Medulla oblongata (tissue), 1 donor: ENCODE measurements at regions not wholly inside any gene's neighbourhood (a gene's known extent, or its start where the extent isn't known, plus 50 kb on each side); places are given as distances from the start of the nearest gene placed in this dataset.
A peak's percentile ranks its signal among the peaks of the same experiment; 100 is the strongest.
"Not testable (repeated sequence)": the region's sequence is repeated elsewhere in the genome, so short reads cannot be mapped to it uniquely, and the experiment has no call there.

ENCODE experiments used
- DNase-seq: peaks from one replicate; pipeline ENCODE4 v3.0.0-alpha.2; 2015; ENCODE audit errors: extremely low spot score

- peak; percentile 93 for DNase-seq
These were observed 339.2 kb upstream of the KAZN start for GRCh38 chr1:14259191-14259757.

DNA sequence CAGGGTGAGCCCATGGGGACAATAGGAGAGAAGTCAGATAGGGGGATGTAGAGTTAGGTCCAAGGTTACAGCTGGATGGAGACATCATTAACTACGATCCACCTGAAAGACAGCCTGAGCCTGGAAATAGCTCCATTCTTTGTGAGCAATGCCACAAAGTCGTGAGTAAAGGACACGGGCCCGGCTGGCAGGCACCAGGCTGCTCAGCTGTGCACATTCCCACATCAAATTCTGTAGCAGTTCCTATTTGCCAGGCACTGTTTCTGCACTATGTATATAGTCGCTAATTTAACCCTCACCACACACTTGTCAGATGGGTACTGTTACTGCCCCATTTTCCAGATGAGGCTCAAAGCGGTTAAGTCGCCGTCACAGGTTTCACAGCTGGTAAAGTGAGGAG lies 338.0 kb upstream of the KAZN start:
- no peak for DNase-seq

DNA sequence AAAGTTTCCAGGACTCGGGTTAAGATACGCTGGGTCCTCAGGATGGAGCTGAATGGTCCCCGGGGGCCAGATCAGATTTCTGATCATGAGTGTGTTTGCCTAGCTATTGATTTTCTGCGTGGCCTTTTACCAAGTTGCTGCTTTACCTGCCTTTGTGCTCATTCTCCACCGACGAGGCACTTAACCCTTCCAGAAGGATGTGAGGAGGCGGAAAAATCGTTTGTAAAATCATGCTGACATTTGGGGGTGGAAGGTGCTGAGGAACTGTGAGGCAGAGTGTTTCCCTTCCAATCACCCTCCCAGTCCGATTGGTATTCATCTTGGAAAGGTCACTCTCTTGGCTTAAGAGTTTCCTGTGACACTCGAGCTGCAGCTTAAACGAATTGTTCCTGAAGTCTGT lies 337.1 kb upstream of the KAZN start:
- DNase-seq: no peak

DNA sequence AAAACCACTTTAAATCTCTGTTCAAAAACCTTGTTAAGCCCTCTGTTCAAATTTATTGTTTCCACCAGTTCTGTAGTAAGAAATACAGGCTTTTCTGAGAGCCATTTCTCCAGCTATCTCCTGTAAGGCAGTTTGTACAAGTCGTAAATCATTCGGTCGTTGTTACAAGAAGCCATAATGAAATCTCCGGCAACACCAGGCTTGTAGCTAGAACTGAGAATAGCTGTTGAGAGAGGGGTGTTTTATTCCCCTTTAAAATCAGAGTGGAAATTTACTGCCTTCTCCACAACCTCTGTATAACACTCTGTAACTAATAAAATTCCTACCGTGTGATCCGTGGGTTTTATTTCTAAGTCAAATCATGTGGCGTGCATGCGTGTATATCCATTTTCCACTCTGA lies 335.8 kb upstream of the KAZN start:
- no peak for DNase-seq

DNA sequence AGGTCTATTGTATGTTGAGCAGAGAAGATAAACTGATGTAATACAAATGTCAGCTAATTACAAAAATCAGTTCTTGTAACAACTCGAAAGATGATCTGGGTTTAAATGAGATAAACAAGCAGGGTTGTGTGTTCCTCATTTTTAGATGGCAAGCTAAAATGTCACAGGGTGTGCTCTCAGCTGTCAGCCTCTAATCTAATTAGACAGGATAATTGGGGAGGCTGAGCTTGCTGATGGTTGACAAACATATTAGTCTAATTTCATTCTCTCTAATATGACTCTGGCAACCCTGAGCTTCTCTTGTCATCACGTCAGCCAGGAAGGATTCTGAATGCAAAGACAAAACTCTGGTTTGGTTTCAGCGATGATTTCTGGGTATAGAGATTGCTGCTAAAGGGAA lies 335.3 kb upstream of the KAZN start:
- DNase-seq: no peak

DNA sequence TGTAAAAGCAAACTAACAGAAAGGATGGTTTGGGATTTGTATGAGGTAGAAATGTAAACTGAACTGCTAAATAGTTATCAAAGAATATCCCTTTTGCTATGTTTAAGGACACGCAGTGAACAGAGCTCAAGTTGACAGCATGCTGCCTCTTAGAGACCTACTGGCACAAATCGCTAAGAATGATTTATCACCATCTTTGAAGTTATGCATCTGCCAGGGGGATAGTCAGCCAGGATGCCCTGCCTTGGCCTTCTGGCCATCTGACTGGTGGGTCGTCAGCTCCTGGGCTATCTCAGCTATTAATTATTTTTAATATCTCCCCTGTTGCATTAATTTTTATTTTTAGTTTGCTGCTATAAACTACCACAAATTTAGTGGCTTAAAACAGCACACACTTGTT lies 334.8 kb upstream of the KAZN start:
- no peak for DNase-seq

GRCh38 chr1:14265495-14265894 lies 333.0 kb upstream of the KAZN start:
- no peak for DNase-seq

DNA sequence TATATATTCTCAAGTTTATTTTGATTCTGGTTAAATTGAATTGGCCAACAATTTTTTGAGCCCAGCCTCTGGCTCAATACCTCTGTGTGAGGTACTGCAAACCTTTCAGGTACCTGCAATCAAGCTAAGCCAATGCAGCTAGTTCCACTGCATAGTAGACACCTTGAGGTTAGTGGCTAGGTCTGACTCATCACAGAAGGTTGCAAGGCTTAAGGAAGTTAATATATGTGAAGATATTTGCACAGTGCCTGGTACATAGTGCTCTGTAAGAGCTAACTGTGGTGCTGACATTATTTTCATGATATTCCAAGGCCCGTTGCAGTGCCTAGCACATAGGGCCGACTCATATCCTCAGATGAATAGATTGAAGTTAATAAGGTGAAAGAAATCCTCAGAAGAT lies 330.5 kb upstream of the KAZN start:
- no peak for DNase-seq

- no peak for DNase-seq
These were observed 327.7 kb upstream of the KAZN start for GRCh38 chr1:14270821-14271220.

DNA sequence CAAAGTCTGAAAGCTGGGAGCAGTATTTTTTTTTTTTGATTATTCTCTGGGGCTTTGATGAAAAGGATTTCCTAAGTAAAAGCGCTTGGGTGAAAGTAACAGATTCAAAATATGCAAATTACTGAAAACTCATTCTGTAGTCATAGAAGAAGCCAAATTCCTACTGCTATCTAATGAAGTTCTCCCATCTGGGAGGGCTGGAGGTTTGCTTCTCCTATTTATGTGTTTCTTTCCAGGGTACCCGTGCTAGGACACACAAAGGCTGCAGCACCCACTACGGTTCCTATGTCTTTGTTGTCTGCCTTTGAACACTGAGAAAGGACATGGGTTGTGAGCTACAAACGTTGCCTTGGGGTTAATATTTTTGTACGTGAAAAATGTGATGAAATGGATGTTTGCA lies 324.7 kb upstream of the KAZN start:
- DNase-seq: no peak

DNA sequence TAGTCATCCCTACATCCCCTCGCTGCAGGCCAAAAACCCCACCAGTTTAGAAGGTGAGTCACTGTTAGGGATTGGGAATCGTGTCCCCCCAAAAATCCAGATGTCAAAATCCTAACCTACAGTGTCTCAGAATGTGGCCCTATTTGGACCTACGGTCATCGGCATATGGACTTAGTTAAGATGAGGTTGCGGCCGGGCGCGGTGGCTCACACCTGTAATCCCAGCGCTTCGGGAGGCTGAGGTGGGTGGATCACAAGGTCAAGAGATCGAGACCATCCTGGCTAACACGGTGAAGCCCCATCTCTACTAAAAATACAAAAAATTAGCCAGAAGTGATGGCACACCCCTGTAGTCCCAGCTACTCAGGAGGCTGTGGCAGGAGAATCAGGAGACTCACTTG lies 318.6 kb upstream of the KAZN start:
- not testable (repeated sequence) for DNase-seq

DNA sequence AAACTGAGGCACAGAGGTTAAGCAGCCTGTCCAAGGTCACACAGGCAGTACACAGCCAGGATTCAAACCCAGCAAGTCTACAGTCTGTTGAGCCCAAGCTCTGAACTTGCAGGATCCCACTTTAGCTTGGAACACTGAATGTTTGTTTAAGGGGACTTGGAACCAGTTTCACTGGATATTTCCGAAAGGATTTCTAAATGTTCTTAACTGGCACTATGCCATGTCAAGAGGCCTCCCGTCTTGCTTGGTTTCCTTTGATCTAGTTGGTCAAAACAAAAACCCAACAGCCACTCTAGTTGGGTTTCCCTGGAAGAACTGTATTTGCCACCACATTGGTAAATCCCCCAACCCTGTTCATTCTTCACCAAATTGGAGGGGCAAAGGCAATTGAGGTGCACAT lies 317.6 kb upstream of the KAZN start:
- DNase-seq: no peak

GRCh38 chr1:14281412-14281811 lies 317.1 kb upstream of the KAZN start:
- no peak for DNase-seq

- no peak for DNase-seq
These were observed 315.8 kb upstream of the KAZN start for GRCh38 chr1:14282707-14283106.

GRCh38 chr1:14285238-14285637 lies 313.2 kb upstream of the KAZN start:
- DNase-seq: no peak

GRCh38 chr1:14291182-14291581 lies 307.3 kb upstream of the KAZN start:
- DNase-seq: not testable (repeated sequence)

GRCh38 chr1:14292520-14292919 lies 306.0 kb upstream of the KAZN start:
- no peak for DNase-seq

GRCh38 chr1:14294006-14294405 lies 304.5 kb upstream of the KAZN start:
- no peak for DNase-seq

- no peak for DNase-seq
These were observed 303.5 kb upstream of the KAZN start for GRCh38 chr1:14294860-14295536.

DNA sequence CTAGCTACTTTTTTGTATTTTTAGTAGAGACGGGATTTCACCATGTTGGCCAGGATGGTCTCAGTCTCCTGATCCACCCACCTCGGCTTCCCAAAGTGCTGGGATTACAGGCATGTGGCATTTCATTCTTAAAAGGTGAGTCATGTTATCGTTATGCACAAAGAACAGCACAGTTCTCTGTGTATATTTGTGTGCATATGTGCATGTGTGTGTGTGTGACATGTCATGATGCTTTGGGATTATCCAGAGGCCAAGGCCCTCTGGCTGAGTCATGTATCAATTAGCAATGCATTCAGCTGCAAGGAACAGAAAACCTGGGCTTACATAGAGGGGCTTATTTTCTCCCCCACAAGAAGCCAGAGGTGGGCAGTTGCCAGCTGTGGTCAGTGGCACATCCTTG lies 301.7 kb upstream of the KAZN start:
- DNase-seq: no peak

DNA sequence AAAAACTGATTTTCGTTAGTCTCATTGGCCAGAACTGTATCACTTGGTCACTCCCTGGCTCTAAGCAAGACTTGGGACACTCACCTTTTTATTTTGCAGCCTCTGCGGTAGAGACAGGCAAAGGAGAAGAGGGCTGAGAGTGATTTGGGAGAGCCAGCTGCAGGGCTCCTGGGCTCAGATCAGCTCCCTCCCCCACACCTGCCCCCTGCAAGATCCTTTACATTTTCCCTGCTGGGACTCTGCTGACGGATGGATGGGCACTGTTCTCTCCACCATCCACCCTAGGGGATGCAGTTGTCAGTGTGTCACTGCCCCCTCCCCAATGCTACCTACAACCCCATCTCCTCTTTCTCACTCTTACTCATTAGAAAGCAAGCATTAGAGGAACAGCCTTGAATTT lies 301.1 kb upstream of the KAZN start:
- no peak for DNase-seq

- DNase-seq: no peak
These were observed 299.7 kb upstream of the KAZN start for GRCh38 chr1:14298806-14299205.

DNA sequence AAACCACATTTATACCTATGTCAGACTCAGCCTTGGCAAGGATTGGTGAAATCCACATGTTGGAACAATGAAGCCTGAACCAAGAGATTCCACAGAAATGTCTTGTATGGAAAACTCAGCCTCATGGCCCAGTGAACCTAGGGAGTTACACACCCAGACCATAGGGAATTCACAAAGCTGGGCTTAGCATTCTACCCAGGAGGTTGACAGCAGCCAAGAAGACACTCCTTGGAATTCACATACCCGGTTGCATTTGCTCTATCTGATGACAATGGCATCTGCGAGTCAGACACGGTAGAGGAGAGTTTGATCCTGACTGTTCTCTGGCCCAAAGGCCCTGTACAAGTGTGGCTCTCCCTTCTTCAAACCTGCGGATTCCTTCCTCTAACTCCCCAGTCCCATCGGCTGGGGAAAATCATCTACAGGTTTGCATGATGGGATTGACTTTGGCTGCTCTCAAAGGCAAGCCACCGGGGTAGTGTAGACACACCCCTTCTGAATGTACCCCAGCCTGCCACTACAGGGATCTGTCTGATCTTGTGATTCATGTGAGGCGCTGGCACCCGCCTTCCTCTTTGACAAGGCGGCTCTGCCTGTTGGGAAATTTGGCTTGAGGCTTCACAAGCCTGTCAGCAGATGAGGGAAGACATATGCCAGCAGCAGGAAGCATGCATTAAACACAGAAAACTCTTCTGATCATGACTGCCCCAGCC lies 297.3 kb upstream of the KAZN start:
- DNase-seq: no peak

- DNase-seq: no peak
These were observed 296.8 kb upstream of the KAZN start for GRCh38 chr1:14301704-14302024.
